ENCODE measurements at regions not wholly inside any gene's neighbourhood (a gene's known extent, or its start where the extent isn't known, plus 50 kb on each side); places are given as distances from the start of the nearest gene placed in this dataset.

DNA sequence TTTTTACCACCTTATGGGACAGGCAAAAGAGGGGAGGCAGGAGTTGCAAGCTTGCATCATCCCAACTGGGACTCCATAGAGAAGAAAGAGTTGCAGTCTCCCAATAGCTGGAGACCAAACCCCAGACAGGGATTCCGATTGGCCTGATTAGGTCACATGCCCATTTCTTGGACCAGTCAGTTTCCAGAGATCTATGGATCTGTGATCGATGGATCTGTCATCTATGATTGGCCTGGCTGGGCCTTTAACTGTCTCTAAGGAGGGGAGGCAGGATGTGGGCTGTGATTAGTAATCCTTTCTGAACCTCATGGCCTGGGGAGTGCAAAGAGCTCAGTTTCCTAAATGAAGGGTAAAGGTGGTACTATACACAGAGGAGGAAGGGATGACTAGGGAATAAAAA, 252.1 kb downstream of the MATN1 start (continued):
- TF ChIP-seq ESRRG (CRISPR knock-in tag; IDR thresholded peaks at IDR 0.05) (no peak), ZNF70 (CRISPR knock-in tag; IDR thresholded peaks at IDR 0.05) (no peak), ZFP3 (CRISPR knock-in tag; IDR thresholded peaks at IDR 0.05) (no peak), ISL1 (CRISPR knock-in tag; IDR thresholded peaks at IDR 0.05) (no peak), OSR1 (CRISPR knock-in tag; IDR thresholded peaks at IDR 0.05) (no peak)

DNA sequence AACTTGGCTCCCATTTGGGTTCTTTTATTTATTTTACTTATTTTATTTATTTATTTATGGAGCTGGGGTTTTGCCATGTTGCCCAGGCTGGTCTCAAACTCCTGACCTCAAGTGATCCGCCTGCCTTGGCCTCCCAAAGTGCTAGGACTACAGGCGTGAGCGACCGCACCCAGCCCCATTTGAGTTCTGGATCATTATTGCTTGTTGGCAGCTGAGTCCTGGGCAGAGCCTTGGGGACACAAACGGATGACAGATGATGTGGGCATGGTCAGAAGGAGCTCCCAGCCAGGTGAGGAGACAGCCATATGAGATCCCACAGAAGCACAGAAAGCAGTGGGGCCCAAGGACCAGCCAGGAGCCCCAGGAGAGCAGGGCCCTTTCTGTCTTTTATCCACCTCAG, 254.0 kb downstream of the MATN1 start:
- no peak for ATAC-seq
- TF ChIP-seq, protein P1, sequence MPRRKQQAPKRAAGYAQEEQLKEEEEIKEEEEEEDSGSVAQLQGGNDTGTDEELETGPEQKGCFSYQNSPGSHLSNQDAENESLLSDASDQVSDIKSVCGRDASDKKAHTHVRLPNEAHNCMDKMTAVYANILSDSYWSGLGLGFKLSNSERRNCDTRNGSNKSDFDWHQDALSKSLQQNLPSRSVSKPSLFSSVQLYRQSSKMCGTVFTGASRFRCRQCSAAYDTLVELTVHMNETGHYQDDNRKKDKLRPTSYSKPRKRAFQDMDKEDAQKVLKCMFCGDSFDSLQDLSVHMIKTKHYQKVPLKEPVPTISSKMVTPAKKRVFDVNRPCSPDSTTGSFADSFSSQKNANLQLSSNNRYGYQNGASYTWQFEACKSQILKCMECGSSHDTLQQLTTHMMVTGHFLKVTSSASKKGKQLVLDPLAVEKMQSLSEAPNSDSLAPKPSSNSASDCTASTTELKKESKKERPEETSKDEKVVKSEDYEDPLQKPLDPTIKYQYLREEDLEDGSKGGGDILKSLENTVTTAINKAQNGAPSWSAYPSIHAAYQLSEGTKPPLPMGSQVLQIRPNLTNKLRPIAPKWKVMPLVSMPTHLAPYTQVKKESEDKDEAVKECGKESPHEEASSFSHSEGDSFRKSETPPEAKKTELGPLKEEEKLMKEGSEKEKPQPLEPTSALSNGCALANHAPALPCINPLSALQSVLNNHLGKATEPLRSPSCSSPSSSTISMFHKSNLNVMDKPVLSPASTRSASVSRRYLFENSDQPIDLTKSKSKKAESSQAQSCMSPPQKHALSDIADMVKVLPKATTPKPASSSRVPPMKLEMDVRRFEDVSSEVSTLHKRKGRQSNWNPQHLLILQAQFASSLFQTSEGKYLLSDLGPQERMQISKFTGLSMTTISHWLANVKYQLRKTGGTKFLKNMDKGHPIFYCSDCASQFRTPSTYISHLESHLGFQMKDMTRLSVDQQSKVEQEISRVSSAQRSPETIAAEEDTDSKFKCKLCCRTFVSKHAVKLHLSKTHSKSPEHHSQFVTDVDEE (CRISPR knock-in tag; IDR thresholded peaks at IDR 0.05): no peak
- TF ChIP-seq TCF4 (CRISPR knock-in tag; IDR thresholded peaks at IDR 0.05; ENCODE audit: borderline replicate concordance) (no peak), CSDC2 (CRISPR knock-in tag; IDR thresholded peaks at IDR 0.05) (no peak), ARNTL (CRISPR knock-in tag; IDR thresholded peaks at IDR 0.05; ENCODE audit: borderline replicate concordance, low read depth) (no peak), ZC3H10 (CRISPR knock-in tag; IDR thresholded peaks at IDR 0.05) (no peak), SNAI2 (CRISPR knock-in tag; IDR thresholded peaks at IDR 0.05) (no peak), ESRRG (CRISPR knock-in tag; IDR thresholded peaks at IDR 0.05) (no peak), RARB (CRISPR knock-in tag; IDR thresholded peaks at IDR 0.05) (no peak), ZFP30 (CRISPR knock-in tag; IDR thresholded peaks at IDR 0.05) (no peak), PPARA (CRISPR knock-in tag; IDR thresholded peaks at IDR 0.05; ENCODE audit: borderline replicate concordance) (no peak), ZNF70 (CRISPR knock-in tag; IDR thresholded peaks at IDR 0.05) (no peak)
- TF ChIP-seq, protein P2, sequence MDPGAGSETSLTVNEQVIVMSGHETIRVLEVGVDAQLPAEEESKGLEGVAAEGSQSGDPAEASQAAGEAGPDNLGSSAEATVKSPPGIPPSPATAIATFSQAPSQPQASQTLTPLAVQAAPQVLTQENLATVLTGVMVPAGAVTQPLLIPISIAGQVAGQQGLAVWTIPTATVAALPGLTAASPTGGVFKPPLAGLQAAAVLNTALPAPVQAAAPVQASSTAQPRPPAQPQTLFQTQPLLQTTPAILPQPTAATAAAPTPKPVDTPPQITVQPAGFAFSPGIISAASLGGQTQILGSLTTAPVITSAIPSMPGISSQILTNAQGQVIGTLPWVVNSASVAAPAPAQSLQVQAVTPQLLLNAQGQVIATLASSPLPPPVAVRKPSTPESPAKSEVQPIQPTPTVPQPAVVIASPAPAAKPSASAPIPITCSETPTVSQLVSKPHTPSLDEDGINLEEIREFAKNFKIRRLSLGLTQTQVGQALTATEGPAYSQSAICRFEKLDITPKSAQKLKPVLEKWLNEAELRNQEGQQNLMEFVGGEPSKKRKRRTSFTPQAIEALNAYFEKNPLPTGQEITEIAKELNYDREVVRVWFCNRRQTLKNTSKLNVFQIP (CRISPR knock-in tag; IDR thresholded peaks at IDR 0.05; ENCODE audit: borderline replicate concordance, low read depth): no peak
- TF ChIP-seq, protein P3, sequence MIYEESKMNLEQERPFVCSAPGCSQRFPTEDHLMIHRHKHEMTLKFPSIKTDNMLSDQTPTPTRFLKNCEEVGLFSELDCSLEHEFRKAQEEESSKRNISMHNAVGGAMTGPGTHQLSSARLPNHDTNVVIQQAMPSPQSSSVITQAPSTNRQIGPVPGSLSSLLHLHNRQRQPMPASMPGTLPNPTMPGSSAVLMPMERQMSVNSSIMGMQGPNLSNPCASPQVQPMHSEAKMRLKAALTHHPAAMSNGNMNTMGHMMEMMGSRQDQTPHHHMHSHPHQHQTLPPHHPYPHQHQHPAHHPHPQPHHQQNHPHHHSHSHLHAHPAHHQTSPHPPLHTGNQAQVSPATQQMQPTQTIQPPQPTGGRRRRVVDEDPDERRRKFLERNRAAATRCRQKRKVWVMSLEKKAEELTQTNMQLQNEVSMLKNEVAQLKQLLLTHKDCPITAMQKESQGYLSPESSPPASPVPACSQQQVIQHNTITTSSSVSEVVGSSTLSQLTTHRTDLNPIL (CRISPR knock-in tag; IDR thresholded peaks at IDR 0.05; ENCODE audit: low read depth): no peak
- TF ChIP-seq, protein P4, sequence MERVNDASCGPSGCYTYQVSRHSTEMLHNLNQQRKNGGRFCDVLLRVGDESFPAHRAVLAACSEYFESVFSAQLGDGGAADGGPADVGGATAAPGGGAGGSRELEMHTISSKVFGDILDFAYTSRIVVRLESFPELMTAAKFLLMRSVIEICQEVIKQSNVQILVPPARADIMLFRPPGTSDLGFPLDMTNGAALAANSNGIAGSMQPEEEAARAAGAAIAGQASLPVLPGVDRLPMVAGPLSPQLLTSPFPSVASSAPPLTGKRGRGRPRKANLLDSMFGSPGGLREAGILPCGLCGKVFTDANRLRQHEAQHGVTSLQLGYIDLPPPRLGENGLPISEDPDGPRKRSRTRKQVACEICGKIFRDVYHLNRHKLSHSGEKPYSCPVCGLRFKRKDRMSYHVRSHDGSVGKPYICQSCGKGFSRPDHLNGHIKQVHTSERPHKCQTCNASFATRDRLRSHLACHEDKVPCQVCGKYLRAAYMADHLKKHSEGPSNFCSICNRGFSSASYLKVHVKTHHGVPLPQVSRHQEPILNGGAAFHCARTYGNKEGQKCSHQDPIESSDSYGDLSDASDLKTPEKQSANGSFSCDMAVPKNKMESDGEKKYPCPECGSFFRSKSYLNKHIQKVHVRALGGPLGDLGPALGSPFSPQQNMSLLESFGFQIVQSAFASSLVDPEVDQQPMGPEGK (CRISPR knock-in tag; IDR thresholded peaks at IDR 0.05; ENCODE audit: borderline replicate concordance): no peak
- TF ChIP-seq, protein P5, sequence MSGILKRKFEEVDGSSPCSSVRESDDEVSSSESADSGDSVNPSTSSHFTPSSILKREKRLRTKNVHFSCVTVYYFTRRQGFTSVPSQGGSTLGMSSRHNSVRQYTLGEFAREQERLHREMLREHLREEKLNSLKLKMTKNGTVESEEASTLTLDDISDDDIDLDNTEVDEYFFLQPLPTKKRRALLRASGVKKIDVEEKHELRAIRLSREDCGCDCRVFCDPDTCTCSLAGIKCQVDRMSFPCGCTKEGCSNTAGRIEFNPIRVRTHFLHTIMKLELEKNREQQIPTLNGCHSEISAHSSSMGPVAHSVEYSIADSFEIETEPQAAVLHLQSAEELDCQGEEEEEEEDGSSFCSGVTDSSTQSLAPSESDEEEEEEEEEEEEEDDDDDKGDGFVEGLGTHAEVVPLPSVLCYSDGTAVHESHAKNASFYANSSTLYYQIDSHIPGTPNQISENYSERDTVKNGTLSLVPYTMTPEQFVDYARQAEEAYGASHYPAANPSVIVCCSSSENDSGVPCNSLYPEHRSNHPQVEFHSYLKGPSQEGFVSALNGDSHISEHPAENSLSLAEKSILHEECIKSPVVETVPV (CRISPR knock-in tag; IDR thresholded peaks at IDR 0.05): no peak

DNA sequence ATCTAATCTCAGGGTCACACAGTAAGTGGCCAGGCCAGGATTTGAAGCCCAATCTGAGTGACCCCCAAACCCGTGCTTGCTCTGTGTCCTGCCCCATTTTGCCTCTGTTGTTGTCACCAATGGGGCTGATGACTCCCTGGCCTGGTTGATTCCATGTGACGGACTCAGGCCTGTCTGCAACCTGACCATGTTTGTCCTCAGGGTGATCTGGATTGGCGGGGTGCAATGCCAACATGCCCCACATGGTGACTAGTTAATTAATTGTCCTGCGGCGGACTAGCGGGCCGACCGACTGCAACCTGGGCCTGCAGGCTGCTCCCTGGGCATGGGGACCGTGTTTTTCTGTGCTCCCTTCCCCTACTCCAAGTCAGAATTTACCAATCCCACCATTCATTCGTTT, 256.3 kb downstream of the MATN1 start:
- ATAC-seq: no peak
- no peak for TF ChIP-seq RARB (CRISPR knock-in tag; IDR thresholded peaks at IDR 0.05)
- TF ChIP-seq ZNF8 (CRISPR knock-in tag; IDR thresholded peaks at IDR 0.05): no peak
- no peak for TF ChIP-seq ESRRG (CRISPR knock-in tag; IDR thresholded peaks at IDR 0.05)
- TF ChIP-seq, protein P4 (CRISPR knock-in tag; IDR thresholded peaks at IDR 0.05; ENCODE audit: borderline replicate concordance): no peak
- TF ChIP-seq, protein P1 (CRISPR knock-in tag; IDR thresholded peaks at IDR 0.05): no peak
- TF ChIP-seq ISL1 (CRISPR knock-in tag; IDR thresholded peaks at IDR 0.05): no peak
- TF ChIP-seq, protein P3 (CRISPR knock-in tag; IDR thresholded peaks at IDR 0.05; ENCODE audit: low read depth): no peak
- TF ChIP-seq PPARA (CRISPR knock-in tag; IDR thresholded peaks at IDR 0.05; ENCODE audit: borderline replicate concordance): no peak
- no peak for TF ChIP-seq ZNF70 (CRISPR knock-in tag; IDR thresholded peaks at IDR 0.05)
- no peak for TF ChIP-seq TOX (CRISPR knock-in tag; IDR thresholded peaks at IDR 0.05; ENCODE audit: borderline replicate concordance)
- TF ChIP-seq, protein P2 (CRISPR knock-in tag; IDR thresholded peaks at IDR 0.05; ENCODE audit: borderline replicate concordance, low read depth): no peak
